Medulla oblongata (tissue), 1 donor: ENCODE measurements at regions not wholly inside any gene's neighbourhood (a gene's known extent, or its start where the extent isn't known, plus 50 kb on each side); places are given as distances from the start of the nearest gene placed in this dataset.
"Not testable (repeated sequence)": the region's sequence is repeated elsewhere in the genome, so short reads cannot be mapped to it uniquely, and the experiment has no call there.

Source experiments
- DNase-seq: peaks from one replicate; pipeline ENCODE4 v3.0.0-alpha.2; 2015; ENCODE audit errors: extremely low spot score

DNA sequence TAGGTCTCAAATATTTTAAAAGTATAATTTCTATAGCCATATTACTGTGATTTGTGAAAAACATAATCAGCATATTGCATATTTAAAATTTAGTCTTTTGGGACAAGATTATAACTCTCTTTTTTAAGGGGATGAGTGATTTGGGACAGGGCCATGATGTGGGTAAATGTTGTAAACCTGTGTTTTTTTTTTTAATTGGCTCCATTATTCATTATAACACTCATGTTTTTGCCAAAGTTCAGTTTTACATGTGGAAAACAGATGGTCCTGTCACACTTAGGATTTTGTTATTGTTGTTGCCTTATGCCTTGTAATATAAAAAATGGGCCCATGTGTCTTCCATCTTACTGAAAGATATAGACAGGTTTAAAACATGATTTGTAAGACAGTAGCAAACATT is 1413.5 kb upstream of the RAG2 start:
- no peak for DNase-seq

DNA sequence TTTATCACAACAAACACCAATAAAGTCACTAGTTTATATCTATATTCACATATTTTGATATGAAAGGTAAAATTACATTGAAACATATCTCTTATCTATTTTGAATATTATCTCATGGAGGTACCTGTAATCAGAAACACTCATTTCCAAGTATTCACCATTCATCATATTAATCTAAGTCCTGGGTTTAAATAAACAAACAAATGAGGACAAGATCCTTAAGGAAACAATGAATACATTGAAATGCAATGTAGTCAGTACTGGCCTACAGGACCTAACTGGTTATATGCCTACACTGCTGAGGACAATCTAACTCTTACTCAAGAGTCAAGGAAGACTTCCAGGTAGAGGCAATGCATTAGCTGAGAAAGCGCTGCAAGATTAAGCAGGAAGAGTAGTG is 1411.9 kb upstream of the RAG2 start:
- DNase-seq = no peak

DNA sequence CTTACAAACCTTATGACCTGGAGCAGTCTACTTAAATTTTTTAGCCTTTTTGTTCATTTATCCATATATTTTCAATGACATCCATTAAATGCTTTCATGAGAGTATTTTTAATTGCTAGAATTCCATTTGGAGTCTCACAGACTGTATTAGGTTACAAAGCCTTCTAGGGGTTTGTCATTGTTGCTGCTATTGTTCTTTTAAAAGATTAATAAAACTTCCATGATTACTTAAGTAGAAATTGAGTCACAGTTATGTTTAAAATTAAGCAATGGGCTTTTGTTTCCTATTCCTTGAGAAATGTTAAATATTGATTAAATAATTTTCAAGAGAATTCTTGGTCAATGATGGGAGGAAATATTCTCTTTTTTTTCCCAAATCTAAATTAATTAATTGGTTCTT is 1408.4 kb upstream of the RAG2 start:
- no peak for DNase-seq

DNA sequence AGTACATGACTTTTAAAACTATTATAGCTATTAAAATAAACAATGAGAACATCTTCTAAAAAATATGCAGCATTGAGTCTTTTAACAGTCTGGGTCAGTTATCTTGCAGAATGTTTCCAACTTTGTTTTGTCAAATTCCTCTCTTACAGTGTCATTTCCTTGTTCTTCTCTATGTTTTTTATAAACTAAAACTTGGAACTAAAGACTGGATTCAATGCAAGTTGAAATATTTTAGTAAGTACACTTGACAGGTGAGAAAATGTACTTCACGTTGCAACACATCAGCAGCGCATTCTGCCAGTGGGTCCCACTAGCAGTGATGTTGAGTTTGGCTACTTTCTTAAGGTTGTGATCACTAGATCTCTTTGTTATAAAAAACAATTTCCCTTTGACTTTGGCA is 1407.6 kb upstream of the RAG2 start:
- DNase-seq = no peak

DNA sequence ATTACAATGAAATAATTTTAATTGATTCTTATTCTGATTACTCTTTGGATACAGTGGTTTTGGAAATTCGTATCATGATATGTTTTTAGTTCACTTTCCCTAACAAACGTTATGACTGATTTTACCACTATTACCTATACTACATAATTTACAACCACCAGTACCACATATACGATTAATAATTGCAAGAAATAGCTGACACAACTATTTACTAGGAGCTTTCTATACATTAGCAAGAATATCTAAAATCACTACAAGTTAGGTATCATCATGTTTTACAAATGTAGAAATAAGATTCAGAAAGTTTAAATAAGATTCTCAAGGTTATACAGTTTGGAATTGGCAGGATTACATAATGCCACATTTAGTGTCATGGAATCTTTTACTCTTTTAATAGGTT is 1401.1 kb upstream of the RAG2 start:
- DNase-seq = no peak

DNA sequence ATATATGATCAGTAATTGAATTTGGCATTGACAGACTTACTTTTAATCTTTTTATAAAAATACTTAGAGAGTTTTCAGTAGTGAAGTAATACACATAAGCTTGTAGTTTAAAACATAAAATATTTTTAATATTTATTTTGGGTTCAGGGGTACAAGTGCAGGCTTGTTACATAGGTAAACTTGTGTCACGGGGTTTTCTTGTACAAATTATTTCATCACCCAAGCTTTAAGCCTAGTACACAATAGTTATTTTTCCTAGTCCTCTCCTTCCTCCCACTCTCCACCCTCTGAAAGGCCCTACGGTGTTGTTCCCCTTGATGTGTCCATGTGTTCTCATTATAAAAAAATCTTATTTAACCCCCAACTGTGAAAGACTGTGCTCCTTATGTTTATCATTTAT is 1397.8 kb upstream of the RAG2 start:
- DNase-seq = no peak

DNA sequence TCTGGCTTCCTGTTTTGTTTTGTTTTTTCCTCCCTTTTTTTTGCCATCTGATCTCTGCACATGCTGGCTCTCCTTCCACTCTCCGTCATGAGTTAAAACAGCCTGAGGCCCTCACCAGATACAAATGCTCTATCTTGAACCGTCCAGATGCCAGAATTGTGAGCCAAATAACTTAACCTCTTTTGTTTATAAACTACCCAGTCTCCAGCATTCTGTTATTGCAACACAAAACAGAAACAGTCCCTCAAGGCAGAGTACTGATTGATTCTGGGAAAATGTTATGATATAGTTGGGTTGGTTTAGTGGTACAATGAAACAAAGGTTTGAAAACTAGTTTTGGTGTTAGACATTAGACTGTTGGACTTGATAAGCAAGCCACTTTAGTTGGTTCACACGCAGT is 1390.0 kb upstream of the RAG2 start:
- no peak for DNase-seq

DNA sequence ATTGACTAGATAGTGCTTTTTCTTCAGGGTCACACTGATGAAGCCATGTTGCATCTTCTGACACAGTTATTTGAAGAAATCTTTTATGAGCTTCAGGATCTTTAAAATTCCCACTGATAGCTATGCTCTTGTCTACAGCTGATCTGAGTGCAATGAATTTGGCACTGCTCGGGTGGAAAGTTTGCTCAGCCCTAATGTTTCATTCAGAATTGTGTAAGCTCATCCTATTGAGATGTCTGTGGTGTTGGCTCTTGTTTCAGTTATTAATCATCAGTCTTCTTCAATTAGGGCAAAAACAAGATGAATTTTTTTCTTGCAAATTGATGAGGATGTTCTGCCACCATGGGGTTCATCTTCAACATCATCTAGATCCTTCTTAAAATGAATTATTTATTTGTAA is 1387.0 kb upstream of the RAG2 start:
- no peak for DNase-seq

DNA sequence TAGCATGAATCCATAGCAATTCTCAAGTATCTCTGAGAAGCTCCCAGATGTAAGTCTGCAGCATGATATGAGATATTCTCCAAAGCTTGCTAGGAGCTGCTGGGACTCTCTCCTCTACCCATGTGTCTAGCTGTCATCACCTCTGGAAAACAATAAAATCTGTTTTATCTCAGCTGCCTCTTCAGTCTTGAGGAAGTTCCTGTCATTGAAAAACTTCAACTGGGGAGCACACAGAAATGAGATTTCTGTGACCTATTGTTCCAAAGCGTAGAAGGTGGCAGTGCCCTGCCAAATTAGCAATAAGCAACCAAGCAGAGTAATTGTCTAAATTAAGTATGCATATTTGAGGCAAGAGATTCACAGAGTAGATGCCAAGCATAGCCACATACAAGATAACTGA is 1380.6 kb upstream of the RAG2 start:
- no peak for DNase-seq

DNA sequence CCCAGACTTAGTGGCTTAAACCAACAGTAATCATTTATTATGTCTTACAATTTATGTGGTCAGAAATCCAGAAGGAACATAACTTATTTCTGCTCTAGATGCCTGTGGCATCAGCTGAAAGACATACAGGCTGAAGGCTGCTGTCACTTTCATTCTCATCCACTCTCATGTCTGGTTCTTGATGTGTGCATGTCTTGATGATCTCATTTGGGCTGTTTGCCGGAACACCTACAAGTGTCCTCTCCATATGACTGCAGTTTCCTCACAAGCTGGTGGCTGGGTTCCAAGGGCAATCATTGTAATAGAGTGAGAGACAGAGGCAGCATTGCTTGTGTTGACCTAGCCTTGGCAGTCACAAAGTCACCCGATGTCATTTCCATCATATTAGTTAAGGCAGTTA is 1375.9 kb upstream of the RAG2 start:
- DNase-seq = no peak

DNA sequence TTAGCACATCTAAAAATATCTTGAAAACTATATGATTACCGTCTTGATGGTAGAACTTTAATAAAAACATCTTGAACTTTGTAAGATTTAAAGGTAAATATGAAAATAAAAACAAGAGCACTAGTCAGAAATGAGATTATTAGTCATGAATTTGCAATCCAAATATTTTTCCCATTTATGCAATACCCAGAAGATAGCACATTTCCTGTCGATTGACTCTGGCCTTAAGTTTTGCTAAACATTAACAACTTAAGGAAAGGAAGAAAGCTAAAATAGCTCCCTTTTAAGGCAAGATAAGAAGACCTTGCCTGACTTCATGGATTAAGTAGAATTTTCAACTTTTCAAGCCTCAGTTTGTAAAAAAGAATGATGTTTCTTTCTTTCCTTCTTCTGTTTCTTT is 1374.7 kb upstream of the RAG2 start:
- no peak for DNase-seq

DNA sequence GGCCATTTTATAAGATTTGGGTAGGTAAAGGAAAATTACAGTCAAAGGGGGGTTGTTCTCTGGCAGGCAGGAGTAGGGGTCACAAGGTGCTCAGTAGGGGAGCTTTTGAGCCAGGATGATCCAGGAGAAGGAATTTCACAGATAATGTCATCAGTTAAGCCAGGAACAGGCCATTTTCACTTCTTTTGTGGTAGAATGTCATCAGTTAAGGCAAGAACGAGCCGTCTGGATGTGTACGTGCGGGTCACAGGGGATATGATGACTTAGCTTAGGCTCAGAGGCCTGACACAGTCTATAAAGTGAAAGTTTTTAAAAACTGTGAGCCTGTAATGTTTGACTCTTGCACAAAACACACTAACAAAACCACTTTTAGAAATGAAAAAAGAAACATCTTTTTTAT is 1371.3 kb upstream of the RAG2 start:
- DNase-seq = not testable (repeated sequence)

DNA sequence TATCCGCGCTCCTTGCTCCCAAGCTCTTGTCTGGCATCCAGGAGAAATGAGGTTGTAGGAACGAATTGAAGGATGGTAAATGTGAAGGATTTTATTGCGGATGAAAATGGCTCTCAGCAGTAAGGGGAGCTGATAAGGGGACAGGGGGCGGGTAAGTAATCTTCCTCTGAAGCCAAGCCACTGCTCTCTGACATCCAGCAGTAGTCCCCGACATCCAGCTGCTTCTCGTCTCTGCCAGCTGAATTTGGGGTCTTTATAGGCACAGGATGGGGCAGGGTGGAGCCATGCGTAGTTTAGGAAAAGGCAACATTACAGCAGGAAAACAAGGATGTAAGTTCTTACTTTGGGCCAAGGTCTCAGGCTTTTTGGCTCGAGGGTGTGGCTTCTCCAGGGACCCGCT is 1370.1 kb upstream of the RAG2 start:
- no peak for DNase-seq

DNA sequence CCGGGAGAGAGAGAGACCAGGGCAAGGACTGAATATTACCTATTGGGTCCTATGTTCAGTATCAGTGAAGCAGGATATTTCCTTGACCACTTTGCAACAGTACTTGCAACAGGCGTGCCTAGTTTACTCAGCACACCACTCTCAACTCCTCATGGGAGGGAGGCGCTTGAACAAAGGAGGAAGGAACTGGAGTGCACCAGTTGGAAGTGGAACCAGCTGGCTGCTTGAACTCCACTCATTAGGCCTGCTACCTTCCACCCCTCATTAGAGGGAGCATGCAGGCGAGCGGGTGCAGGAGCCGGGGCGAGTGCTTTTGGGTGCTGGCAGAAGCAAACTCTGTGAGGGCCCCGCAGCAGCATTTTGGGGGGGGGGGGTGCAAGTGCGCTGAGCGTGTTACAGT is 1369.6 kb upstream of the RAG2 start:
- DNase-seq = no peak

DNA sequence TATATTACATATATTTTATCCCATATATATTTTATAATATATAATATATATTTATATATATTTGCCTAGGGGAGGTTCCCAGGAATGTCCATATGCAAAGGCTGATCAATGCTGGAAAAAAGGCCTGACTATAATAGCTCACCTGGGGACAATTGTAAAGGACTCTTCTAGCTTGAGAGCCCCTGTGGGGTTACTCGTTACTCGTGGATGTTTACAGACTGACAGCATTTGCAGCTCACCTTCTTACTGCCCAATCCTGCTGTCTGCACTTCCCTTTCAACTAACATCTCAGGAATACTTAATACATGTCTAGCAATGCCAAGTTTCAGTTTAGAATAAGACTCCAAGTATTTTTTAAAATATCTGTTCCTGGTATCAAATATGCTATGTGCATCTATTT is 1365.4 kb upstream of the RAG2 start:
- no peak for DNase-seq

DNA sequence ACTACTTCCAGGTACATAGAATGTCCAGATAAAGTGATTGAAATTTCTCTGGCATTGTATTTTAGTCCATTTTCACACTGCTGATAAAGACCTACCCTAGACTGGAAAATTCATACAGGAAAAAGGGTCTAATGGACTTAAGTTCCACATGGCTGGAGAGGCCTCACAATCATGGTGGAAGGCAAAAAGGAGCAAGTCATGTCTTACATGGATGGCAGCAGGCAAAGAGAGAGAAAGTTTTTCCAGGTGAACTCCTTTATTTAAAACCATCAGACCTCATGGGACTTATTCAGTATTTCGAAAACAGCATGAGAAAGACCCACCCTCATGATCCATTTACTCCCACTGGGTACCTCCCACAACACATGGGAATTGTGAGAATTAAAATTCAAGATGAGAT is 1359.7 kb upstream of the RAG2 start:
- no peak for DNase-seq

DNA sequence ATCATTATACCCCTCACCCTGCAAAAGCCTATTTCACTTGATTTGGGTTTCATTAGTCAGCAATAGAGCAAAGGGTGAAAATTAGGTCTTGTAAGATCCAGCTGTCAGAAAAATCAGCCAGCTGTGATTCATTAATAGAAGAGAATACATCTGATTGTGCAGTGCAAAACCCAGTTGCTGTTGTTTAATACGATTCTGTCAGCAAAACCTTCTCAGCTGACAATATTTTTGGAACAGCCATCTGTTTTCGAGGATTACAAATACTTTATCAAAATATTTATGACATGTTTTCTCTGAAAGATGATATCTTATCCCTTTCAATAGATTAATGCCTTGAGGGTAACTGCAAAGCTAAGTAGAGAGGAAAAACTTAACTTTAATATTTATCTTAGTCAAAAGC is 1354.0 kb upstream of the RAG2 start:
- no peak for DNase-seq

DNA sequence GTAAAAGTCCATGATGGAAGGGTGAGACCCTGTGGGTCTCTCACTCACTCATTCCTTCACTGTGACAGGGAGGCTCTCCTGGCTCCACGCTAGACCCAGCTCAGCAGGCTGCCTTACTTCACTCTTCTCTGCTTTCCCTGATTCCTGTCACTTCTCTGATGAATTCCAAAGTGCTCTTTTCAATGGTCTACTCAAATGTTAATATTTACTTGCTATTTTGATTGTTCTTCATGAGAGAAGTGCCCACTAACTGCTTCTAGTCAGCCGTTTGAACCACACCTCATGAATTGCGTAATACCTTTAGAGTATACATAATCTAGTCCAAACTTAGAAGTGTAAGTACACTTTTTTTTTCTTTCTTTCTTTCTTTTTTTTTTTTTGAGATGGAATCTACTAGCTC is 1350.2 kb upstream of the RAG2 start:
- no peak for DNase-seq

DNA sequence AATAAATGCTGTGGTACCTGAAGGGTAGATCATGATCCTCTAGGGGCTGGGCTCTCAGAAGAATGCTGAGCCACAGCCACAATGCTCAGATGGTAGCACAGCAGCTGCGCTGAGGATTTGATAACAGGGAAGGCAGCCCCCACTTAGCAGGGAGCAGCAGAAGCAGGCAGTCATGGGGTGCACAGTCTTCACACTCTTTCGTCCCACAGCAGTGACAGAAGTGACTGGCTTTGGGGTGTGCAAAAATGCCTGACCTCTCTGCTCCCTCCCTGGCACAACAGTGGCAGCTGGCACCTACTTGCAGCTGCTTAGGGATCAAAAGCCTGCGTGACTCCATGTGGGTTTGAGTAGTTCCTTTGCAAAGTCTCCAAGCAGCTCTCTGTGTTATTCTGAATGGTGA is 1349.8 kb upstream of the RAG2 start:
- no peak for DNase-seq

DNA sequence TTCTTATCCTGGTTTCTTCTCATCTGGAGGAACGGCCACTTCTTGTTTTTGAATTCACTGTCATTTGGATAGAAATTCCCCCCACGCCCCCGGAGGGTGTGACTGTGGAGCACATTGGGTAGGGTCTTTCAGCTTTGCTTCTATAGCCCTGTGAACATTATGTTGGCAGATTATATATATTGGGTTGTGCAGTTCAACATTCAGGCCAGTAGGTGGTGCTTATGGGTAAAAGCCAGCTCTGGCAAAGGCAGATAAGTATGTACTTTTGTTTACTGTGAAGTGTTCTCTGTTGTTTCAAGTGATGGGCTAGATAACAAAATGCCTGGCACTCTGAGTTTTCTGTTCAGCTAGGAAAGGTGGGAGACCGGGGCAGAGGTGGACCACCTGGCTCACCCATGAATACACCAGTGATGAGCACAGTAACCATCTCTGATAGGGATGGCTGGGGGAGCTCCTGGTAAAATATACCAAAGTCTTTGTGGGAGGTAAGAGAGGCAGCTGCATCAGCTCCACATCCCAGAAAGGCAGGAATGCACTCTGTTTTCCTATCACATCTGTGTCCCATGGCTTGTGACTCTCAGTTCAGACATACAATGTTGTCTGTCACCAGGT is 1348.2 kb upstream of the RAG2 start:
- DNase-seq = peak; percentile 9

DNA sequence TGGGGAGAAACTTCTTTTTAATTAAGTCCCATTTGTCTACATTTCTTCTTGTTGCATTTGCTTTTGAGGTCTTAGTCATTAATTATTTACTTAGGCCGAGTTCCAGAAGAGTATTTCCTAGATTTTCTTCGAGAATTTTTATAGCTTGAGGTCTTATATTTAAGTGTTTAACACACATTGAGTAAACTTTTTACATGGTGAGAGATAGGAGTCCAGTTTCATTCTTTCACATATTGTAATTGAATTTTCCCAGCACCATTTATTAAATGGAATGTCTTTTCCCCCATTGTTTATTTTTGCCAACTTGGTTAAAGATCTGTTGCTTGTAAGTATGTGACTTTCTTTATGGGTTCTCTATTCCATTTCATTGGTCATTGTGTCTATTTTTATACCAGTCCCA is 1344.0 kb upstream of the RAG2 start:
- no peak for DNase-seq

DNA sequence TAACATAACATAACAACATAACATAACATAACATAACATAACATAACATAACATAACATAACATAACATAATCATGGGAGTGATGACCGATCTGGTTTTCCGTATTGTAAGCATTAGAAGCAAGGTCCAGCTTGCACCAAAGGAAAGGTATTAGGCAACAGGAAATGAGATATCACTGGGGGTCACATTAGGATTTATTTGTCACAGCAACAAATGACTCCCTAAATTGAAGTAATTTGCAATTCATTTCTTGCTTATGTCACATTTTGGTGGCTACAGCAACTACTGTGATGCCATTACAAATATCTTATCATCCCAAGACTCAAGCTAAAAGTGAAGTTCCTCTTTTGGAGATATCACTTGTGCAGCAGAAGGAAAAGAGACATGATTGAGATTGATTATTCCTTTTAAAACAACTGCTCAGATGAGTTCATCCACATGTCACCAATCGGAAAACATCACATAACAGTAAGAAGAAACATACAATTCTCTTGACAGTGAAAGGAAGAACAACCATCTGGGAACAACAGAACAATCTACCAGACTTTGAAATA is 1331.1 kb upstream of the RAG2 start:
- no peak for DNase-seq

DNA sequence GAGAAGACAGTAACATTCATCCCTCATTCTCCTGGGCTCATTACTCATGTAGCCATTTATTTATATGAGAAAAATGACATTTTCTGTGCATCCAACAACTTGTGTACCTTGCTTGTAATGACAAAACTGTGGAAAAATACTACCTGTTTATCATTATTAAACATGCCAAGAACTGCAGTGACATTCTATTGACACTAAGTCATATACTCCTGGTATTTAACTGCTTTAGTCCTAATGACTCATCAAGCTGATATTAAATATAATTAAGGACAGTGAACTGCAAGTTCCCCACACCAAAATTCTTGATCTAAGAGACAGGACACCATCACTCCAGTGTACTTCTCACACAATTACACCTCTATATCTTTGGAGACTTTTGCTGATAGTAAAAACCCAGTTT is 1328.7 kb upstream of the RAG2 start:
- DNase-seq = no peak

DNA sequence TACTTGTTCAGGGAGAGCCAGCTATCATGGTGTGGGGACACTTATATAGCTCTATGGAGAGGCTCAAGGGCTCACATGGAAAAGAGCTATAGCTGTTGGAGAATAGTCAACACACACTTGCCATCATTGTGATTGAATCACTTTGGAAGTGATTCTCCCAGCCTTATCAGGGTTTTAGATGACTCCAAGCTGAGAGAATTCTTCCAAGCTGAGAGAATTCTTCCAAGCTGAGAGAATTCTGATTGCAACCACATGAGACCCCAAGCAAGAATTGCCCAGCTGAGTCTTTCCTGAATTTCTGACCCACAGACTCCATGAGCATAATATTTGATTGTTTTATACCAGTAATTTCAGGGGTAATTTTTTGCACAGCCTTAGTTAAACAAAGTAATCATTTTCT is 1318.3 kb upstream of the RAG2 start:
- DNase-seq = no peak
